Fibroblast of skin of right biceps (primary cell): ENCODE measurements at regions not wholly inside any gene's neighbourhood (a gene's known extent, or its start where the extent isn't known, plus 50 kb on each side); places are given as distances from the start of the nearest gene placed in this dataset.
A peak's percentile ranks its signal among the peaks of the same experiment; 100 is the strongest.
"Not testable (repeated sequence)": the region's sequence is repeated elsewhere in the genome, so short reads cannot be mapped to it uniquely, and the experiment has no call there.

Source experiments
- DNase-seq: peaks from one replicate; pipeline ENCODE4 v3.0.0-alpha.2; 2013

DNA sequence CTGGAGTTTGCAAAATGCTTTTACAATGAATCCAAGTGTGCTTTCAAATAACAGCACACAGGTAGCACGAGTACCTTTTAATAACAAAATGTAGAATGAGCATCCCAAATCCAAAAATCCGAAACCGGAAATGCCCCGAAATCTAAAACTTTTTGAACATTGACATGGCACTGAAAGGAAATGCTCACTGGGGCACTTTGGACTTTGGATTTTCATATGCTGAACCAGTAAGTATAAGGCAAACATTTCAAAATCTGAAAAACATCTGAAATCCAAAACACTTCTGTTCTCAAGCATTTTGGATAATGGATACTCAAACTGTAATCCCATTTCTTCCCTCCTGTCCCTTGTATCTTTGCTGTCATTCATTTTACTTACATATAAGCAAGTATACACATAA is 50.1 kb downstream of the GCNT4 start:
- no peak for DNase-seq

DNA sequence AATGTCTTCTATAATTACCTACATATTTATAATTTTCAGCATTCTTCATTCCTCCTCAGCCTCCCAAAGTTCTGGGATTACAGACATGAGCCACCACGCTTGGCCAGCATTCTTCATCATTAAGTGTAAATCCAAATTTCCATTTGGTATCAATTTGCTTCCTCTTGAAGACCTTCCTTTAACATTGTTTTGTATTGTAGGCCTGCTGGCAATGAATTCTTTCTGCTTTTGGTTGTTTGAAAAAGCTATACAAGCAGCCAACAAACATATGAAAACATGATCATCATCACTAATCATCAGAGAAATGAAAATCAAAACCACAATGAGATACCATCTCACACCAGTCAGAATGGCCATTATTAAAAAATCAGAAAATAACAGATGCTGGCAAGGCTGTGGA is 56.4 kb downstream of the GCNT4 start:
- peak; percentile 9 for DNase-seq

DNA sequence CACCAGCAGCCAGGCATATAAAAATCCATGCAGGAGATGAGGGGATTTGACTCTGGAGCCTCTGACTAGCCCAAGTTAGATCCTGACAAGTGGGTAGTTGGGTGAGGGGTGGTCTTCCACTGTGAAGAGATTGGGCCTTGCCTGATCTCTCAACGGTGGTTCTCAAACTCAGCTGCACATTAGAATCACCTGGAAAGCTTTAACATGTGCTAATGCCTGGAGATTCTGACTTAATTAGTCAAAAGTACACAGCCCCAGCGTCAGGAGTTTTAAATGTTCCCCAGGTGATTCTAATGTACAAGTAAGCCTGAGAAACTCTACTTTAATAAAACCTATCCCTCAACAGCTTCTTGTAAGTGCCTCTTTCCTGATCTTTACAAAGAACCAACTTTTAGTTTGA is 57.5 kb downstream of the GCNT4 start:
- no peak for DNase-seq

DNA sequence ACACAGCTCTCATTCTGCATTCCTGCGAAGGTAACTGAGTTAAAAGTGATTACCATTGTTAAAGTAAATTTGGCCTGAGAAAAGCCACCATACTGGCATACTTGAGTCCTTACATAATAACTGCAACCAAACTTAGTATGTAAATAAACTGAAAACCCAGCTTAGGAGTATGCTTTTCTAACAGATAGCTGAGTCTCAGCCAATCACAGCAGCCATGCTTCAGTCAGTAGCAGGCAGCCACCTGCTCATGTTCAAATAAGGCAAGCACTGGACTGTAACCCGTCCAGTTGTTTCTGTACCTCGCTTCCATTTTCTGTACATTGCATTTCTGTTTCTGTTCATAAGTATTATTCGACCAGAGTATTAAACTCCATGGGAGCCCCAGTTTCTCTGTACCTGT is 58.6 kb downstream of the GCNT4 start:
- no peak for DNase-seq

DNA sequence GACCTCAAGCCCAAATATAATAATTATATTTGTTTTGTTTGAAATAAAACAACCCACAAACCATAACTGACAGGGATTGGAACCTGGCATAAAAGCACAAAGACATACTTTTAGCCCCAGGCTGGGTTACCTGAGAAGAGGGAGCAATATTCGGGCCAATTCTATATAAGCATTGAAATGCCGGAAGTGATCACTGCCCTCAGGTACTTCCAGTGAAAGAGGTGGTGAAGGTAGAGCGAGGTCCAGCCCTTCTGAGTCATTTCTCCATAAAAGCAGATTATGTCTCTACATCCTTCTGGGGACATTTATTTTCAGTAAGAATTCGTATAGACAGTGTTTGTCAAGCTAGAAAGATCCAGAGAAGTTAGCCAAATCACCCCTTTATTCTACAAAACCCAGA is 59.6 kb downstream of the GCNT4 start:
- DNase-seq, result no peak

DNA sequence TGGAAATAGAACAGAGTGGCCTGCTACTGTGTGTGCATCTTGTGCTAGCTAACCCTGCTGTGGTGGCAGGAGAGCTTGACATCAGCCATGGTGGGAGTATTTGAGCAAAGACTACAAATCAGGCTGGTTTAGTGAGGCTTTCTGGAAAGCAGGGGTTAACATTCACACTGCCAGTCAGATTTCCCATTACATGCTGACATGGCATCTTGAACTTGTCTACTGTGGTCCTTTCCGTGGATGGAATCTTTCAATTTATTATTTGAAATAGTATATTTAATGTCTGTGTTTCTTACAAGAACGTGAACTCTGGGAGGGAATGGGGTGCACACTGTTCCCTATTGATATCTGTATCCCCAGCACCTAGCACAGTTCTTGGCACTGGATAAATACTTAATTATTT is 60.8 kb downstream of the GCNT4 start:
- no peak for DNase-seq

DNA sequence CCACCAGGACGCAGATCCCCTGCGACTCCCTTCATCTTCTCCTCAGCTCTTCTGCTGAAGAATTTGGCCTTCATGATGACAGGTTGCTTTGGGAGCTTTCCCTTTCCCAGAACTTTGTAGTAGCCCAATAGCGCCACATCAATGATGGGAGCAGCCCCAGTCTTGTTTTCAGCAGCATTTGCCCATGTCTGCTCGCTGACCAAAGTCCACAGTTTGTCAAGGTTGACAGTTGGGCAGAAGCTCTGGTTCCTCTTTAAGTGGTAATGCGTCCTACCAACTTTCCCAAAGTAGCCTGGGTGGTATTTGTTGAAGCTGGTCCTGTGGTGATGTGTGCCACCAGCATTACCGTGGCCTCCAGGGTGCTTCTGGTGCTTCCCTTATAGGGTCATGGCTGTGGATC is 62.2 kb downstream of the GCNT4 start:
- DNase-seq, result no peak

DNA sequence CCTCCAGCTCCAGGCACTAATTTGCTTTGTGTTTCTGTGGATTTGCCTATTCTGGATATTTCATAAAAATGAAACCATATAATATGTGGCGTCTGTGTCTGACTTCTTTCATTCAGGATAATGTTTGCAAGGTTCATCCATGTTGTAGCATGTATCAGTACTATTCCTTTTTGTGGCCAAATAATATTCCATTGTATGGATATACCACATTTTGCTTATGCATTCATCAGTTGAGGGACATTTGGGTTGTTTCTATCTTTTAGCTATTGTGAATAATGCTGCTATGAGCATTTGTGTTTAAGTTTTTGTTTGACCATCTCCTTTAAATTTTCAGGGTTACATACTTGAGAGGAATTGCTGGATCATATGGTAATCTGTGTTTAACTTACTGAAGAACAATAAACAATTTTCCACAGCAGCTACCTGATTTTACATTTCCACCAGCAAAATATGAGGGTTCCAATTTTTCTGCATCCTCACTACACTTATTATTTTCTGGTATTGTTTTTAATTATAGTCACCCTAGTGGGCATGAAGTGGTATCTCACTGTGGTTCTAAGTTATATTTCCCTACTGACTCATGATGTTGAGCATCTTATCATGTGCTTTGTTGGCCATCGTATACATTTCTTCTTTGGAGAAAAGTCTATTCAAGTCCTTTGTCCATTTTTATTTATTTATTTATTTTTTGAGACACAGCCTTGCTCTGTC is 63.9 kb downstream of the GCNT4 start:
- DNase-seq, result no peak

GRCh38 chr5:74978345-74978744 is 74.0 kb downstream of the GCNT4 start:
- DNase-seq, result no peak

- DNase-seq, result no peak
These were observed 74.9 kb downstream of the GCNT4 start for GRCh38 chr5:74977471-74977870.

DNA sequence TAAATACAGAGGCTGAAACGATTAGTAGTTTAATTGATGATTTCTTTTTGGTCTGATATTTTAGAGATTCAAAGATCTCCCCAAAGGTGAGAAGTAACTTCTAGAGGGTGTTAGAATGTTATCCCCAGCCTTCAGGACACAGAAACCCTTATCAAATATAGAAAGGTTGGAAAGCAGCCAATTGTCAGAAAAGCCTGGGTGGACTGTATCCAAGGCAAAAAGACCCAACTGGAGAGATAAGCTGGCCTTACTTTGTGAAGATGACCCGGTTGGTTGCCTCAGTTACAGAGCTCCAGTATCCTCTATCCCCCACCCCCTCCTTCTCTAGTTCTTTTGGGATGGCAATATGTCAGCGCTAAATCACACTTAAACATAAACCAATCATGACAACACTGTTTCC is 75.7 kb downstream of the GCNT4 start:
- DNase-seq, result no peak

GRCh38 chr5:74975582-74975981 is 76.8 kb downstream of the GCNT4 start:
- no peak for DNase-seq

DNA sequence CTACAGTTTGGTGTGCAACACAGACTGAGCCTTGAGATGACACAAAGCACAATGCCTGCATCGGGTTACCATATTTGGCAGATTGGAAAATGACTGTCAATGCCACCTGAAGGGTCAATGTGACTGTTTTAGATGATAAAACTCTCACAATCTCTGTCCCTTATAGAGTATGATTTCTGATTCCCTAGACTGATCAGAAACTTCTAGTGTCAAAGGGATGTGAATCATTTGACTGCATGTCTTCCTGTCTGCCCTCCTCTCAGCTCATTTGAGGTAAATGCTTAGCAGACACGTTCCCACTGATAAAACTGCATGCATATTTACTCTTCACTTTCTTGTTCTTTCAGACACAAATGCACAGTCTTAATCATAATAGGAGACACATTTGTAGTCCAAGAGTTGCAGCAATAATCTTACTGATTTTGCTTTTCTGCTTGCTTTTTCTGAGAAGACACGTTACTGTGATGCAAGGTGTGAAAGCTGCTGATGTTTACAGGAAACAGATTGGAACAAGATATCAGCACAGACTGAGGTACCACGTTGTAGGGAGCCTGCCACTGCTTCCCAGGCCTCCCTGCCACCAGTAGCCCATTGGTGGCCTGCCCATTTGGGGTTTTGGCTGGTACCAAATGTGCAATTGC is 77.8 kb downstream of the GCNT4 start:
- no peak for DNase-seq

GRCh38 chr5:74973694-74974093 is 78.7 kb downstream of the GCNT4 start:
- DNase-seq, result no peak

DNA sequence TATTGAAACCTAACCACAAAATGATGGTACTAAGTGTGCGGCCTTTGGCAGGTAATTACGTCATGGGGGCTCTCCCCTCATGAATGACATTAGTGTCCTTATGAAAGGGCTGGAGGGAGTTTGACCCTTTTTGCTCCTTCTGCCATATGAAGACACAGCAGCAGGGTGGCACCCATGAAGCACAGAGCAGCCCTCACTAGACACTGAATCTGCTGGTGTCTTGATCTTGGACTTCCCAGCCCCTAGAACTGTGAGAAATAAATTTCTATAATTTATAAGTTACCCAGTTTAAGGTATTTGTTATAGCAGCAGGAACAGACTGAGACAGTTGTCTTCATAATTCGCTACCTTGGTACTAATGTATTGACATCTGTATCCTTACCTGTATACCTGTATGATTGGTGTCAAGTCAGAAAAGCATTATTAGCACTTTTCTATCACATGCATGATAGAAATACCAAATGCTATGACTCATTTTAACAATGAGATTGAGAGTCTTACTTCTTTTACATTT is 80.4 kb downstream of the GCNT4 start:
- no peak for DNase-seq

DNA sequence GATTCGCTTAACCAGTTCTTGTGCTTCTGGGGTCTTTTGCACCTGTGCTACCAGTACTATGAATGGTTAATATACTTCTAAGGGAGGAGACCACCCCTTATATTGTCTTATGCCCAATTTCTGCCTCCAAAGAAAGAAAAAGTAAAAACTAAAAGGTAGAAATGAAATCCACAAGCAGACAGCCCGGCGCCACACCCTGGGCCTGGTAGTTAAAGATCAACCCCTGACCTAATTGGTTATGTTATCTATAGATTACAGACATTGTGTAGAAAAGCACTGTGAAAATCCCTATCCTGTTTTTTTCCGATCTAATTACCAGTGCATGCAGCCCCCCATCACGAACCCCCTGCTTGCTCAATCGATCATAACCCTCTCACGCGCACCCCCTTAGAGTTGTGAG is 81.5 kb downstream of the GCNT4 start:
- not testable (repeated sequence) for DNase-seq

DNA sequence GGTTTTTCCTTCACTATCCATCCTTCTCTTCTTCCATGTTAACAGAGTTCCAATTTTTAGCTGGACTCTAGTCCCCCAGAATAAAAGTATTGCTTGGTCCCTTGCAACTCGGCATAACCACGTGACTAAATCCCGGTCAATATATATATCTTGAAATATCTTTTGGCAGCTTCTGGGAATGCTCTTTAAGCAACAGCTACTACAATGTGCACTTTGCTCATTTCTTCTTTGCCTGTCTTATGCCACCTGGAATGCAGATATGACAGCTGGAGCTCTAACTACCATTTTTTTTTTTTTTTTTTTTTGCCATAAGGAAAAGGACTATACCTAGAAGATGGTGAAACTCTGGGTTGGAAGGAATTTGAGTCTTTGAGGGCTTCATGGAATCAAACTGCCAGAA is 82.6 kb downstream of the GCNT4 start:
- DNase-seq, result no peak

GRCh38 chr5:74966141-74967026 is 86.0 kb downstream of the GCNT4 start:
- DNase-seq, result peak; percentile 14

- no peak for DNase-seq
These were observed 89.0 kb downstream of the GCNT4 start for GRCh38 chr5:74963407-74963806.

DNA sequence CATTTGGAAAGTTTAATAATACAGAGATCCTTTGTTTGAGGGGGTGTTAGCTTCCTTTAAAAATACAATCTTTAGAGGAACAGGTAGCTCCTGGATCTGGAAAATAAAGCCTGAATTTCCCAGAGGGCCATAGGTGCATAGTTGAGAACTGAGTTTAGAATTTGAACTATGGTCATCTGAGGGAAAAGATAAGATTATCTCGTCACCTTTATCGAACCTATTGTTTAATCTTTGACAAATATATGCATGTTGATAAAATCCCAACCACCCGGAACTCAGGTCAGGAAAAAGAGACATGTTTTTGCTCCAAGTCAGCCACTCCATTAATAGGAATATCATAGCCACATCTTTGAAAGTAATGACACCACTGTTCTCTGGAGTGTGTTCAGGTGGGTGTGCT is 91.7 kb upstream of the FAM169A start:
- no peak for DNase-seq

DNA sequence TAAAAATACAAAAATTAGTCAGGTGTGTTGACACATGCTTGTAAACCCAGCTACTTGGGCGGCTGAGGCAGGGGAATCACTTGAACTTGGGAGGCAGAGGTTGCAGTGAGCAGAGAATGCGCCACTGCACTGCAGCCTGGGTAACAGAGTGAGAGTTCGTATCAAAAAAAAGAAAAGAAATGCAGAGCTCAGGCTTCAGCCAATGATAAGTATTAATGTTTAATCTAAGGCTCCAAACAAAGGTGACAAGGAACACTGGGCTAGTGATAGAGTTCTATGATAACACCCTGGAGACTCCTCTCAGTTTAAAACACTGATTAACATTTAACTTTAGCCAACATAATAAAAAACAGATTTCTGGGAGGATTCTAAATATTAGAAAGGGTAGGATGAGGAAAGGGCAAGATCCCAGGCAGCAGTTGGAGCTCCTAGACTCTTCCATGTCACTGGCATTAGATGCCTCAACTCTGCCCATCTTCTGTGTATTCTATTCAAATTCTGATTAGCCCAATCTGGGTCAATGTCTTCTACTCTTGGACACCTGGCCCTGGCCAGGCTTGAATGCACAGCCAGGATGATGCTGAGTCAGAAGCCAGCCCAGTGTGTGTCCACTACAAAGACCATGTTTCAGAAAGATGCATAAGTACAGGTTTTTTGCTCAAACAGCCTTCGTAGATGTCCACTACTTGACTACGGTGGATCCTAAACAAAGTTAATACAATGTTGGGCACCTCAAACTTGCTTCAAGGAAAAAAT is 91.0 kb upstream of the FAM169A start:
- DNase-seq, result no peak

GRCh38 chr5:74956278-74956677 is 90.1 kb upstream of the FAM169A start:
- no peak for DNase-seq

DNA sequence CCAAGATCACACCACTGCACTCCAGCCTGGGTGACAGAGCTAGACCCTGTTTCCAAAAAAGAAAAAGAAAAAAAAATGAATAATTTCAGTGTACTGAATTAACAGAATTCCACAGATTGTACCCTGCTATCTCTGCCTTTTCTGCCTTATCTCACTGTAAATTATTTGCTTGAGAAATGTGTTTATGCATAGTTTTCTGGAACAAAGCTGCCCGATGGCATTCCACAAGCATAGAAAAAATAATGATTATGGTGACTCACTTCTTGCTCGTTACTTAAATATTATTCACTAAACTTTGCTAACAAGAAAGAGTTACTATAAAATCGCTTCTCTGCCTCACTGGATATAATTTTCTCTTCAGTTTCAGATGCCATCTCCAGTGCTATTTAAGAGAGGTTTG is 88.7 kb upstream of the FAM169A start:
- DNase-seq, result peak; percentile 67
